ENCODE measurements at regions not wholly inside any gene's neighbourhood (a gene's known extent, or its start where the extent isn't known, plus 50 kb on each side); places are given as distances from the start of the nearest gene placed in this dataset.

GRCh38 chr21:24727803-24728440 is 879.4 kb downstream of the MRPL39 start:
- DNase-seq: no peak

- no peak for DNase-seq
Observed at GRCh38 chr21:24716281-24716918, 890.9 kb downstream of the MRPL39 start.

- no peak for DNase-seq
Observed at GRCh38 chr21:24714646-24715200, 892.6 kb downstream of the MRPL39 start.

GRCh38 chr21:24705201-24705600 is 902.1 kb downstream of the MRPL39 start:
- DNase-seq: no peak

GRCh38 chr21:24693779-24694178 is 913.5 kb downstream of the MRPL39 start:
- DNase-seq: no peak

- no peak for DNase-seq
Observed at GRCh38 chr21:24681456-24681855, 925.8 kb downstream of the MRPL39 start.

- no peak for DNase-seq
Observed at GRCh38 chr21:24671901-24672300, 935.4 kb downstream of the MRPL39 start.

- DNase-seq: no peak
Observed at GRCh38 chr21:24658926-24659325, 948.4 kb downstream of the MRPL39 start.

GRCh38 chr21:24658026-24658425 is 949.3 kb downstream of the MRPL39 start:
- DNase-seq: no peak

- DNase-seq: no peak
Observed at GRCh38 chr21:24649691-24650090, 957.6 kb downstream of the MRPL39 start.

GRCh38 chr21:24636696-24637095 is 970.6 kb downstream of the MRPL39 start:
- peak; percentile 2 for DNase-seq

GRCh38 chr21:24634749-24635148 is 972.5 kb downstream of the MRPL39 start:
- no peak for DNase-seq

- DNase-seq: no peak
Observed at GRCh38 chr21:24628536-24628935, 978.7 kb downstream of the MRPL39 start.

- no peak for DNase-seq
Observed at GRCh38 chr21:24628046-24628445, 979.2 kb downstream of the MRPL39 start.

GRCh38 chr21:24617819-24618218 is 989.5 kb downstream of the MRPL39 start:
- DNase-seq: no peak

- DNase-seq: no peak
Observed at GRCh38 chr21:24594082-24594481, 1013.2 kb downstream of the MRPL39 start.

- no peak for DNase-seq
Observed at GRCh38 chr21:24590261-24590660, 1017.0 kb downstream of the MRPL39 start.

- DNase-seq: no peak
Observed at GRCh38 chr21:24583473-24583872, 1023.8 kb downstream of the MRPL39 start.

GRCh38 chr21:24577301-24577700 is 1030.0 kb downstream of the MRPL39 start:
- DNase-seq: no peak

- DNase-seq: no peak
Observed at GRCh38 chr21:24561291-24561690, 1046.0 kb downstream of the MRPL39 start.

GRCh38 chr21:24552491-24552890 is 1054.8 kb downstream of the MRPL39 start:
- DNase-seq: no peak

GRCh38 chr21:24545807-24546361 is 1061.4 kb downstream of the MRPL39 start:
- DNase-seq: no peak

GRCh38 chr21:24514081-24514733 is 1093.1 kb downstream of the MRPL39 start:
- DNase-seq: peak; percentile 2

All from left kidney (tissue), 1 donor.